Loucy (cell line): ENCODE measurements at regions not wholly inside any gene's neighbourhood (a gene's known extent, or its start where the extent isn't known, plus 50 kb on each side); places are given as distances from the start of the nearest gene placed in this dataset.

ENCODE experiments used
- H2AFZ ChIP-seq: fragments of 200-600 bp; sonication (generic); 2 replicates; pipeline ENCODE4 v1.6.0; 2016; ENCODE audit warnings: antibody characterized with exemption, mild to moderate bottlenecking, low read length, moderate library complexity
- H3F3A ChIP-seq: fragments of 200-600 bp; 2 replicates; pipeline ENCODE4 v1.6.0; 2016; ENCODE audit warnings: antibody characterized with exemption, low read depth, mild to moderate bottlenecking
- H3K27me3 ChIP-seq: fragments of 200-600 bp; sonication (generic); 2 replicates; pipeline ENCODE4 v1.6.1; 2014; ENCODE audit warnings: low read length, mild to moderate bottlenecking; ENCODE audit not compliant: insufficient read depth, poor library complexity, severe bottlenecking
- H3K36me3 ChIP-seq: fragments of 200-600 bp; sonication (generic); 2 replicates; pipeline ENCODE4 v1.6.1; 2016; ENCODE audit warnings: low read length; ENCODE audit not compliant: insufficient read depth
- H3K4me1 ChIP-seq: fragments of 200-600 bp; sonication (generic); 2 replicates; pipeline ENCODE4 v1.5.1; 2014; ENCODE audit warnings: low read length, mild to moderate bottlenecking; ENCODE audit not compliant: insufficient read depth, poor library complexity, severe bottlenecking
- H3K4me2 ChIP-seq: fragments of 200-600 bp; sonication (generic); 2 replicates; pipeline ENCODE4 v1.6.0; 2014; ENCODE audit warnings: antibody characterized with exemption, low read length, low read depth, mild to moderate bottlenecking; ENCODE audit not compliant: poor library complexity, severe bottlenecking
- H3K4me3 ChIP-seq: fragments of 200-600 bp; sonication (generic); 2 replicates; pipeline ENCODE4 v1.5.1; 2014; ENCODE audit warnings: low read length, mild to moderate bottlenecking, mixed read lengths; ENCODE audit not compliant: poor library complexity, severe bottlenecking
- H3K79me2 ChIP-seq: fragments of 200-600 bp; sonication (generic); 2 replicates; pipeline ENCODE4 v1.6.1; 2014; ENCODE audit warnings: low read length; ENCODE audit not compliant: insufficient read depth
- H3K9ac ChIP-seq: fragments of 200-600 bp; sonication (generic); 2 replicates; pipeline ENCODE4 v1.6.0; 2014; ENCODE audit warnings: mild to moderate bottlenecking, low read depth, low read length, moderate library complexity; ENCODE audit not compliant: poor library complexity, severe bottlenecking
- H3K9me2 ChIP-seq: fragments of 200-600 bp; sonication (generic); replicated peaks from 2 replicates; pipeline ENCODE4 v1.6.1; 2016; ENCODE audit warnings: low read depth, low read length, mixed read lengths
- H3K9me3 ChIP-seq: fragments of 200-600 bp; sonication (generic); 2 replicates; pipeline ENCODE4 v1.6.1; 2014; ENCODE audit warnings: mild to moderate bottlenecking, antibody characterized with exemption, low read length, low read depth; ENCODE audit not compliant: insufficient read depth
- H4K20me1 ChIP-seq: fragments of 200-600 bp; sonication (generic); 2 replicates; pipeline ENCODE4 v1.6.0; 2014; ENCODE audit warnings: antibody characterized with exemption, low read length, mild to moderate bottlenecking; ENCODE audit not compliant: insufficient read depth, poor library complexity, severe bottlenecking
- EZH2phosphoT487 ChIP-seq: fragments of 200-600 bp; IDR thresholded peaks from 2 replicates; pipeline ENCODE4 v1.6.1; 2018; ENCODE audit warnings: antibody characterized with exemption, mild to moderate bottlenecking, moderate library complexity, borderline replicate concordance
- TF ChIP-seq, protein P1 (sequence below): fragments of 200-600 bp; sonication (generic); conservative IDR thresholded peaks from 2 replicates; pipeline ENCODE4 v1.5.1; 2014; ENCODE audit warnings: mild to moderate bottlenecking, antibody characterized with exemption, low read length

DNA sequence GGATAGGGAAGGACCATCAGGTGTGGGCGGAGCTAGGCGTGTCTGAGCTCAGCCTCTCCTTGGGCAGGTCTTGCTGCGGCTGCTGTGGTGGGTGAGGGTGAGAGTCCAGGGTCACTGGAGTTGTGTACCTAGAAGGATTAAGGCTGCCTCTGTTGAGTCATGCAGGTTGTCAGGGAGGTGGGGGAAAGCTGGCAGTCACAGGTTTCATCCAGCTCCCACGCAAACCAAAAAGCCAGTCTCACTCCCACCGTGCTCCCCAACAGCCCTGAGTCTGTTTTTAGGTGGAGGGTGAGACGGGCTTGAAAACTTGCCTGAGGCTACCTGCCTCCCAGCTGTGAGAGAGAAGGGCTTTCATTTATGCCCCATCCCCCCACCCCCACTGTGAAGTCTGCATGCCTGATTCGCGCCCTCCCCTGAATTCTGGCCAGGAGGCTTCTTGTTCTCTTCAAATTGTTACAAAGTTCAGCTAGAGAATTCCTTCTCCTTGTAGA is 161.5 kb downstream of the MYLK4 start:
- H4K20me1 ChIP-seq: no peaks in the 10 kb centered on the region
- H3K9me3 ChIP-seq: no peaks in the 10 kb centered on the region
- TF ChIP-seq, protein P1, sequence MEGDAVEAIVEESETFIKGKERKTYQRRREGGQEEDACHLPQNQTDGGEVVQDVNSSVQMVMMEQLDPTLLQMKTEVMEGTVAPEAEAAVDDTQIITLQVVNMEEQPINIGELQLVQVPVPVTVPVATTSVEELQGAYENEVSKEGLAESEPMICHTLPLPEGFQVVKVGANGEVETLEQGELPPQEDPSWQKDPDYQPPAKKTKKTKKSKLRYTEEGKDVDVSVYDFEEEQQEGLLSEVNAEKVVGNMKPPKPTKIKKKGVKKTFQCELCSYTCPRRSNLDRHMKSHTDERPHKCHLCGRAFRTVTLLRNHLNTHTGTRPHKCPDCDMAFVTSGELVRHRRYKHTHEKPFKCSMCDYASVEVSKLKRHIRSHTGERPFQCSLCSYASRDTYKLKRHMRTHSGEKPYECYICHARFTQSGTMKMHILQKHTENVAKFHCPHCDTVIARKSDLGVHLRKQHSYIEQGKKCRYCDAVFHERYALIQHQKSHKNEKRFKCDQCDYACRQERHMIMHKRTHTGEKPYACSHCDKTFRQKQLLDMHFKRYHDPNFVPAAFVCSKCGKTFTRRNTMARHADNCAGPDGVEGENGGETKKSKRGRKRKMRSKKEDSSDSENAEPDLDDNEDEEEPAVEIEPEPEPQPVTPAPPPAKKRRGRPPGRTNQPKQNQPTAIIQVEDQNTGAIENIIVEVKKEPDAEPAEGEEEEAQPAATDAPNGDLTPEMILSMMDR: no peak
- TF ChIP-seq EZH2phosphoT487: no peak
- no peak overlapping the region for H3K9ac ChIP-seq
- H3F3A ChIP-seq: no peaks in the 10 kb centered on the region
- H3K79me2 ChIP-seq: no peaks in the 10 kb centered on the region
- no peak overlapping the region for H3K4me3 ChIP-seq
- no peaks in the 10 kb centered on the region for H3K9me2 ChIP-seq
- H3K27me3 ChIP-seq: no peaks in the 10 kb centered on the region
- no peak overlapping the region for H2AFZ ChIP-seq
- no peak overlapping the region for H3K4me2 ChIP-seq
- no peaks in the 10 kb centered on the region for H3K4me1 ChIP-seq
- H3K36me3 ChIP-seq: no peaks in the 10 kb centered on the region

DNA sequence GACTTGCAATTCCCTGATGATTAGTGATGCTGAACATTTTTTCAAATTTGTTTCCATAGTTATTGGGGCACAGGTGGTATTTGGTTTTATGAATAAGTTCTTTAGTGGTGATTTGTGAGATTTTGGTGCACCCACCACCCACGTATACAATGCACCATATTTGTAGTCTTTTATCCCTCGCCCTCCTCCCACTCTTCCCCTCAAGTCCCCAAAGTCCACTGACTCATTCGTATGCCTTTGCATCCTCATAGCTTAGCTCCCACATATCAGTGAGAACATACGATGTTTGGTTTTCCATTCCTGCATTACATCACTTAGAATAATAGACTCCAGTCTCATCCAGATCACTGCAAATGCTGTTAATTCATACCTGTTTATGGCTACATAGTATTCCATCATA is 167.3 kb downstream of the MYLK4 start:
- H2AFZ ChIP-seq: no peak overlapping the region
- H4K20me1 ChIP-seq: no peaks in the 10 kb centered on the region
- H3K9me3 ChIP-seq: no peaks in the 10 kb centered on the region
- no peaks in the 10 kb centered on the region for H3K36me3 ChIP-seq
- no peaks in the 10 kb centered on the region for H3K79me2 ChIP-seq
- no peaks in the 10 kb centered on the region for H3K9me2 ChIP-seq
- no peak overlapping the region for H3K4me3 ChIP-seq
- no peak for TF ChIP-seq EZH2phosphoT487
- TF ChIP-seq, protein P1: no peak
- H3K4me1 ChIP-seq: no peaks in the 10 kb centered on the region
- no peak overlapping the region for H3K4me2 ChIP-seq
- no peaks in the 10 kb centered on the region for H3F3A ChIP-seq
- H3K27me3 ChIP-seq: no peaks in the 10 kb centered on the region
- no peak overlapping the region for H3K9ac ChIP-seq

DNA sequence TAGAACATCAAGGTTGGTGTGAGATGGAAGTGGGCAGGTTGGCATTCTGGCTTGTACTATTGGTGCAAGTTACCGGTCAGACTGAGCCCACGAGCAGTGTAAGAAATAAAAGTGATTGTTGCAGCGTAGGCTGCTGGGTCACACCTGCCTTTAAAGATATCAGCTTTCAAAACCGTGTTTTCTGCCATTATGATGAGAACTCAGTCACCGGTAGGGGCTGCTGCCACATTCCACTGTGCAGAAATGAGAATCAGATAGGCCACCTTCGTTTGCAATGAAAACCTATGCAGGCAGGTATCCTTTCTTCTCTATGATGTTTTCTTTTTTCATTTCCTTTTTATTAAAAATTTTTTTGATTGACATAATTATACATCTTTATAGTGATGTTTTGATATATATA is 168.5 kb downstream of the MYLK4 start:
- Histone ChIP-seq H3K9ac (no peak overlapping the region), H3K4me1 (no peaks in the 10 kb centered on the region), H3K4me3 (no peak overlapping the region), H4K20me1 (no peaks in the 10 kb centered on the region), H3K36me3 (no peaks in the 10 kb centered on the region), H3K9me3 (no peaks in the 10 kb centered on the region), H3K9me2 (no peaks in the 10 kb centered on the region), H3F3A (no peaks in the 10 kb centered on the region), H3K27me3 (no peaks in the 10 kb centered on the region), H3K79me2 (no peaks in the 10 kb centered on the region), H3K4me2 (no peak overlapping the region), H2AFZ (no peak overlapping the region)
- TF ChIP-seq EZH2phosphoT487: no peak
- TF ChIP-seq, protein P1: no peak
